ENCODE measurements at regions not wholly inside any gene's neighbourhood (a gene's known extent, or its start where the extent isn't known, plus 50 kb on each side); places are given as distances from the start of the nearest gene placed in this dataset.

DNA sequence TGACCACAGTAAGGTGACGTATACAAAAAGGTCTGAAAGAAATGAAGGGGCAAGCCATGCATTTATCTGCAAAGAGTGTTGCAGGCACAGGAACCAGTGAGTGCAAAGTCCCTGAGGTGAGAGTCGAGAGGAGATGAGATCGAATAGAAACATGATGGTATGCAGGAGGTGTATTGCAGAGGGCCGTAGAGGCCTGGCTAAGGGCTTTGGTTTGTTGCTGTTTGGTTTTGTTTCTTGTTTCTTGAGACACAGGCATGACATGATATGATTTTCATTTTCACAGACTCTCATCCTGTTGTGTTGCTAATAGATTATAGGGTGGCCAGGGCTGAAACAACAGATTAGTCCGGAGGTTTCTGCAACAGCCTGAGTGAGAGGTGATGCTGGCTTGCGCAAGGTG lies 80.4 kb downstream of the HSPH1 start:
- Mint-ChIP-seq H3K36me3 (no peaks in the 10 kb centered on the region), H3K4me3 (no peak overlapping the region), H3K9me3 (no peaks in the 10 kb centered on the region), H3K4me1 (no peaks in the 10 kb centered on the region), H3K27me3 (peaks cover 13 to 21% of the 10 kb centered on the region in 2 donors), H3K27ac (no peak overlapping the region)
- DNase-seq = no peak
- no peak for ATAC-seq (replicated peaks)

DNA sequence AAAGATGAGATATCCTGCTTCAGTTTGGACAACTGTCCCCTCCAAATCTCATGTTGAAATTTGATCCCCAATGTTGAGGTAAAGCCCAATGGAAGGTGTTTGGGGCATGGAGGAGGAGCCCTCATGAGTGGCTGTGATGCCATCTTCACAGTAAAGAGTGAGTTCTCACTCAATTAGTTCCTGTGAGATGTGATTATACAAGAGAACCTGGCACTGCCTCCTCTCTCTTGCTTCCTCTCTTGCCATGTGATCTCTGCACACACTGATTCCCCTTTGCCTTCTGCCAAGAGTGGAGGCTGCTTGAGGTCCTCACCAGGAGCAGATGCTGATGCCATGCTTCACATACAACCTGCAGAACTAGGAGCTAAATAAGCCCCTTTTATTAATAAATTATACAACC lies 86.9 kb downstream of the HSPH1 start:
- Mint-ChIP-seq H3K4me1 (peaks cover 5% of the 10 kb centered on the region in 2 donors), H3K27ac (no peak overlapping the region), H3K4me3 (no peak overlapping the region), H3K36me3 (no peaks in the 10 kb centered on the region), H3K27me3 (peaks cover 10 to 11% of the 10 kb centered on the region in 2 donors), H3K9me3 (no peaks in the 10 kb centered on the region)
- DNase-seq (no peak), ATAC-seq (replicated peaks) (no peak)

DNA sequence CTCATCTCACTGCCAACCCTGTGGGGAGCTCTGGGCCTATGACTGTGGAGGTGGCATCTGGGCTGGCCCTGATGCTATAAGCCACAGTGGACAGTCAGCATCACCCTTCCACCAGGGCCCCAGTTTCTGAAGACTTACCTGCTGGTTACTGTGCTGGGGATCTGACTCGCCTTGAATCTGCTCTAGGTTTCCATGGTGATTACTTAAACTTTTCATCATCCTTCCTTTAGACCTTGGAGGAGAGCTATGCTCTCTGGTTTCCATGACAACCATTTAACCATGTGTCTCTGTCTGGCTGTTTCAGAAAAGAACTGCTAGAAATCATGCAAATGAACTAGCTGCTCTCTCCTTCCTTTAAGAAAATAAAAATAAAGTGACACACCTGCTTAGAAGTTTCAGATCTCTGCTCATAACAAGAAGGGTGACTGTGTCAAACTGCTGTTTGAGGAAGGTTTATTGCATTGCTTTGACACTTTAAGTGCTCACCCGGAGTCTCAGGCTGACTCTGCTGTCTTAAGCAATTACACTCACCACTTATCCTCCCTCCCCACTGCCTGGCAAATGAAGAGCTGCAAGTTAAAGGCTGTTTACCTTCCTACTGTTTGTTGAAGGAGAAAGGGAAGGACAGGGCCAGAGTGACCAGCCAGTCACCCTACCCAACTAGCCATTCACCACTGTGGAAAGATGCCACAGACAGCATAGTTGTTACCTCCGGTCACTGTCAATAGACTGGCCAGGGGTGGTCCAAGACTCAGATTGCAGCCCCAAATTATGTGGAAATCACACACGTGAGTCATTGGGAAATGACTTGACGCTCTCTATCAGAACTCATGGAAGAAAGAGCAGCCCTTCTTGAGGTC lies 87.6 kb downstream of the HSPH1 start:
- DNase-seq = no peak
- no peaks in the 10 kb centered on the region for H3K36me3 Mint-ChIP-seq
- H3K4me1 Mint-ChIP-seq = peaks cover 5% of the 10 kb centered on the region in 2 donors
- H3K4me3 Mint-ChIP-seq = no peak overlapping the region
- ATAC-seq (replicated peaks) = peak; percentile 79 to 88
- H3K27ac Mint-ChIP-seq = no peak overlapping the region
- peaks cover 10 to 11% of the 10 kb centered on the region in 2 donors for H3K27me3 Mint-ChIP-seq
- no peaks in the 10 kb centered on the region for H3K9me3 Mint-ChIP-seq

DNA sequence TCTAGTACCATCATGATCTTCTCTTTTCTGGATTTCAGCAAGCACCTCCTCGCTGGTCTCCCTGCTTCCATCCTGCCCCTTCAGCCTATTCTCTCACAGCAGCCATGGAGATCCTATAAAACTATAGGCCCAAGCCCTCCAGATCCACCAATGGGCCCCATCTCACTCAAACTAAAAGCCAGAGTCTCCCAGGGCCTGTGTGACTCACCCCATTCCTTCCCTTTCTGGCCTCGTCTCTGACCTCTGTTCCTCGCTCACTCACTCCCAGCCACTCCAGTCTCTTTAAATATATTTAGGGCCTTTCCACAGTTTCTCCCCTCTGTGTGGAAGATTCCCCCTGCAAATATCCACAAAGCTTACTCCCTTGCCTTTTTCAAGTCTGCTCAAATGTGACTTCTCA lies 89.7 kb downstream of the HSPH1 start:
- H3K4me1 Mint-ChIP-seq = peaks cover 5% of the 10 kb centered on the region in 2 donors
- H3K9me3 Mint-ChIP-seq = no peaks in the 10 kb centered on the region
- no peaks in the 10 kb centered on the region for H3K36me3 Mint-ChIP-seq
- no peak overlapping the region for H3K4me3 Mint-ChIP-seq
- no peak for DNase-seq
- no peak overlapping the region for H3K27ac Mint-ChIP-seq
- ATAC-seq (replicated peaks) = no peak
- H3K27me3 Mint-ChIP-seq = peaks cover 7 to 11% of the 10 kb centered on the region in 2 donors

DNA sequence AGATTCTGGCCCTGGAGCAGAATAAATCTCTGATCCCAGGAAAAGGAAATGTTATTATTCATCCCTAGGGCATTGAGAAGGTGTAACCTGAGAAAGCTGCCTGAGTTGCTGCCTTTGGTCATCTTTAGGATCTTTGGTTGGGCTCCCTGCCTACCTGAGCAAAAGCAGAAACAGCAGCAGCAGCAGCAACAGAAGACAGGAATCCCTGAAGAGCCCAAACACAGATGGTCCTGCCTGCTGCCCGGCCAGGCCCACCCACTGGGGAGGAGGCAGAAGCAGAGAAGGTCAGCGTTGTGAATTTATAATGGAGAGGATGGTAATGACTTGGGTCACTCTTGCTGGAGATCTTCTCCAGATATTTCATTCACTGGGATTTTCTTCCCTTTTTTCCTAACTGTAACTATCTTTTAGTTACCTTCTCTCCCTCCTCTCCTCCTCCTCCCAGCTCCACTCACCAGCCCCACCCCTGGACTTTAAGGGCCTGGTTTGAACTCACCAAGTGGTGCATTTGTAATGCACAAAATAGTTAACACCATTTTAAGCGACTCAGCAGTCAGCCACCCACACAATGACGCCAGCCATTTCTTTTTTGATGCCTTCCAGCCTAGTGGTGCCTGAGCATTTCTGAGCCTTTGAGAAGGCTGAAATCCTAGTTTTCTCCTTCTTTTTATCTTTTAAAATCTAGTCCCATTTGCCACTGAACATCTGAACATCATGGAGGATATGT lies 91.7 kb downstream of the HSPH1 start:
- no peak overlapping the region for H3K4me3 Mint-ChIP-seq
- DNase-seq (no peak), ATAC-seq (replicated peaks) (no peak)
- peaks cover 0 to 1% of the 10 kb centered on the region in 2 donors for H3K27me3 Mint-ChIP-seq
- no peak overlapping the region for H3K27ac Mint-ChIP-seq
- peaks cover 5% of the 10 kb centered on the region in 2 donors for H3K4me1 Mint-ChIP-seq
- H3K9me3 Mint-ChIP-seq = no peaks in the 10 kb centered on the region
- no peaks in the 10 kb centered on the region for H3K36me3 Mint-ChIP-seq

DNA sequence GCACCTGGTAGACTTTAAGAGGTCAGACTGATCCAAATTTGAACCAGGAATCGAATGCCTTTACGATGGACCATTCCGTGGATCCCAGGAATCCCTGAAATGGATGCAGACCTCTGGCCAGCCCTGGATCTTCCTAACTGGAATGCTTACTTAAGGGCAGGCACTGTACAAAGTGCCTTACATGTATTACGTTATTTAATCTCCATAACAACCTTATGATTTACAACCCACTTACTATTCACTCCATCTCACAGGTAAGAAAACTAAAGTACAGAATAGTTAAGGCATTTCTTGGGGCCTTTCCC lies 93.6 kb downstream of the HSPH1 start:
- no peaks in the 10 kb centered on the region for H3K4me1 Mint-ChIP-seq
- ATAC-seq (replicated peaks) = no peak
- H3K4me3 Mint-ChIP-seq = no peak overlapping the region
- H3K9me3 Mint-ChIP-seq = peaks cover 4% of the 10 kb centered on the region in 2 donors
- H3K27ac Mint-ChIP-seq = no peak overlapping the region
- H3K36me3 Mint-ChIP-seq = peaks cover 0 to 4% of the 10 kb centered on the region in 2 donors
- H3K27me3 Mint-ChIP-seq = peaks cover 13% of the 10 kb centered on the region in 2 donors
- DNase-seq = no peak

DNA sequence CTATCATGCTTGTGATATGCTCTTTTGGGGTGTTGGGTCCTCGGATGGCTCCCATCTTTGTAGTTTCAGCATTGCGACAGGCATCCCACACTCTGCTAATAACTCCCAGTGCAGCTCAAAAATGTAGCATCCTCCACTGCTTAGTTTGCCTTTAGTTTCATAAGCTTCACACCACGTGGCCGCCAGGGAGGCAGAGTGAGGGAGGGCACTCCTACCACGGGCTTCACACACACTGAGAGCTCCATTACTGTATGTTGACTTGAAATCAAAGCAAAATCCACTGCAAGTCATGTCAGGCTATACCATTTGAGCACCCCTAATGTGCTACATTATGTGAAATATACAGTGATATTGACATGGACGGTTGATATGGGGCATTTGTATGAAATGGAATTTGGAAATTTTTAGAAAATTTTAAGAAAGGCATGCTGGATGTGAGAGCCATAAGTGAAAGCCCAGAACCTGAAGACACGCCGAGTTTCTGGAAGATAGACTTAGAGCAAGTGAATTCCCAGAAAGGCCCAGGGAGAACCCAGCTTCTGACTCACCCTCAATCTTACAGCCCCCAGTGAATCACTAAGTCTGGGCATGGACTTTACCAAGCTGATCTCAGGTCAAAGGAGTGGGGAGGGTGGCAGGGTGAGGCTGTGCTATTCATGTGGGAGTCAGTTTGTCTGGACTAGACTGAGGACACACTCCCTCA lies 94.1 kb downstream of the HSPH1 start:
- ATAC-seq (replicated peaks) (no peak), DNase-seq (no peak)
- H3K9me3 Mint-ChIP-seq = peaks cover 4% of the 10 kb centered on the region in 2 donors
- H3K27me3 Mint-ChIP-seq = peaks cover 13% of the 10 kb centered on the region in 2 donors
- no peak overlapping the region for H3K27ac Mint-ChIP-seq
- H3K36me3 Mint-ChIP-seq = peaks cover 0 to 4% of the 10 kb centered on the region in 2 donors
- no peaks in the 10 kb centered on the region for H3K4me1 Mint-ChIP-seq
- H3K4me3 Mint-ChIP-seq = no peak overlapping the region

DNA sequence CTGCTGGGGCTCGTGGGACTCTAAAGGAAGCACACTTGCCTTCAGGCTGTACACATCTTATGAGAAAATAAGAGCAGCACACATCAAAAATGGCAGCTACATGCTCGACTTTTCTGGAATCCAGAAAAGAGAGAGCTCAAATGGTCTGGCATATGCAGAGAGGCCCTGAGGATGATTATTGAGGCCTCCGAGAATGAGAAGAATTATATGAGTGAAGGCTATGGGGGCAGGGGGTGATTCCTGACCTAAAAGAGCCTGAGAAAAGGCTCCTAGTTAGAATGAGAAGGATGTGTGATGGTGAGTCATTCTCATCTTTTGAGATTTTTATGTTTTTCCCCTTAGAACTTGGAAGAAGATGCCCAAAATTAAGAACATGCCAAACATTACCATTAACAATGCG lies 97.1 kb downstream of the HSPH1 start:
- no peak overlapping the region for H3K4me3 Mint-ChIP-seq
- DNase-seq (no peak), ATAC-seq (replicated peaks) (no peak)
- peaks cover 0 to 4% of the 10 kb centered on the region in 2 donors for H3K36me3 Mint-ChIP-seq
- H3K27me3 Mint-ChIP-seq = peaks cover 25 to 31% of the 10 kb centered on the region in 2 donors
- H3K4me1 Mint-ChIP-seq = no peaks in the 10 kb centered on the region
- H3K27ac Mint-ChIP-seq = no peak overlapping the region
- peaks cover 4% of the 10 kb centered on the region in 2 donors for H3K9me3 Mint-ChIP-seq

DNA sequence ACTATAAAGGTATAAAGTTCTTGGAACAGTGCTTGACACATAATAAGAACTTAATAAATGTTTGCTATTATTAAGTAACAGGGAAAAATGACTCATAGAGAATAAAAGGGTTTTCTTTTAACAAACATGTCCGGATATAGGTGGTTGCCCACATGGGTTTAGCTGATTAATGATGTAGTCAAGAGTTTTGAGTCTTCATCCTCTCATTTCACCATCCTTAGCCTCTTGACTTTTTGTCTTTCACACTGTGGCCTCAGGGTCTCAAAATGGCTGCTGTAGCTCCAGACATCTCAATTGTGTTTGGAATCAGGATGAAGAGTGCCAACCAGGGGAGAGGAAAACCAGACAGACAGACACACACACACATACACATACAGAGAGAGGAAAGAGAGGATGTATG lies 97.9 kb downstream of the HSPH1 start:
- H3K27ac Mint-ChIP-seq = no peak overlapping the region
- no peak for ATAC-seq (replicated peaks)

DNA sequence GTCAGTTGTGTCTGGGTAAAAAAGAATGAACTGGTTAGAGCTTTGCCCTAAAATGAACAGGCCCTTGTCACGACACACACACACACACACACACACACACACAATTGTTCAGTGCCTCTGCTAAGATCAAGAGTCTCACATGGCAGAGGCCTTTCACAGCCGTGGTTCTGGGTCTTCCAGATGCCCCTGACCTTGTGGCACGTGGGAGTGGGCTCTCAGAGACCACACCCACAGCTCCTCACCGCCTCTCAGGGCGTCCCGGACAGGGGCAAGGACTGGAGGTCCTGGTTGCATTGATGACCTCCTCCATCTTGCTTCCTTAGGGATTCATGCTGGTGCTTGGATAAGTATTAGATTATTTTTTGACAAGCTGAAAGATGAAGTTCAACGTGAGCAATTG lies 101.0 kb downstream of the HSPH1 start:
- Mint-ChIP-seq H3K36me3 (peaks cover 0 to 4% of the 10 kb centered on the region in 2 donors), H3K4me3 (no peak overlapping the region), H3K27me3 (peaks cover 25 to 31% of the 10 kb centered on the region in 2 donors), H3K27ac (no peak overlapping the region), H3K4me1 (no peaks in the 10 kb centered on the region), H3K9me3 (peaks cover 4% of the 10 kb centered on the region in 2 donors)
- no peak for DNase-seq
- ATAC-seq (replicated peaks) = no peak

More for the DNA sequence above, 97.9 kb downstream of the HSPH1 start:
- DNase-seq = no peak
- H3K27me3 Mint-ChIP-seq = peaks cover 25 to 31% of the 10 kb centered on the region in 2 donors
- no peak overlapping the region for H3K4me3 Mint-ChIP-seq
- H3K9me3 Mint-ChIP-seq = peaks cover 4% of the 10 kb centered on the region in 2 donors
- H3K4me1 Mint-ChIP-seq = no peaks in the 10 kb centered on the region
- peaks cover 0 to 4% of the 10 kb centered on the region in 2 donors for H3K36me3 Mint-ChIP-seq

DNA sequence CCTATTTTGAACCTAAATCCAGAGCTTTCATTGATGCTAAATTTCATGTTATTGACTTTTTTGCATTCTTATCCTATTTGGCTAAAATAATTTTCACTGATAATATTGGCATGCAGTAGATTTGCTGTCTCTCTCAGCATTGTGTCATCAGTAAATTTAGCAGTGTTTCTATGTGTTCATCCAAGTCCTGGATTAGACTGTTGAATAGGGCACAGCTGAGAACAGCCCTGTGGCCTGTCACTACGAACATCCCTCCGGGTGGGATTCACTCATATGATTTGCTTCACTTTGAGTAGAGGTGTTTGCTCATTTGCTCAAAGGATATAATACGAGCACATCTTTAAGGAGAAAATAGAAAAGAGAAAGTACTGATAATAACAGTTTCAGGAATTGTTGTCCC lies 101.5 kb downstream of the HSPH1 start:
- Mint-ChIP-seq H3K9me3 (peaks cover 4% of the 10 kb centered on the region in 2 donors), H3K27ac (no peak overlapping the region), H3K4me3 (no peak overlapping the region), H3K36me3 (peaks cover 0 to 4% of the 10 kb centered on the region in 2 donors), H3K27me3 (peaks cover 25 to 31% of the 10 kb centered on the region in 2 donors), H3K4me1 (no peaks in the 10 kb centered on the region)
- no peak for ATAC-seq (replicated peaks)
- no peak for DNase-seq

DNA sequence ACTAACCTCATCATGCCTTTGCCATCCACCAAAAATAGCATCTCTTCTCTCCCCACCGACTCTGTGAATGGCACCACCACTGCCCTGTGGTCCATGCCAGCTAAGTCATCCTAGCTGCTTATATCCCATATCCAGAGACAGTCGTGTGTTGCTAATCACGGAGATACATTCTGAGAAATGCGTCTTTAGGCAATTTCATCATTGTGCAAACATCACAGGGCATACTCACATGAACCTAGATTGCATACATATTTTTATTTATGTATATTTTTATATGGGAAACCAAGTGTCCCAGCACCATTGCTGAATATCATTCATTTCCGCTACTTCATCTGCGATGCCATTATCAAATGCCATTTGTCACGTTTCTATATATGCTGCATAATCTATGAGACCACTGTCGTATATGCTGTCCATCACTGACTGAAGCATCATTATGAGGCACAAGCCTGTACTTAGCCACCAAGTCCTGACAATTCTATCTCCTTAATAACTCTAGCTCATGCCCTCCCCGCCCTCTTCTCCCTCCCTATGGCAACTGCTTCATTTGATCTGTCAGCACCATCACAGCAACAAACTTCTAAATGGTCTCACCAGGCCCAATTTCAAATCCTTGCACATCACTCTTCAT lies 104.2 kb downstream of the HSPH1 start:
- Mint-ChIP-seq H3K9me3 (no peaks in the 10 kb centered on the region), H3K27me3 (peaks cover 12 to 17% of the 10 kb centered on the region in 2 donors), H3K4me3 (no peak overlapping the region), H3K36me3 (no peaks in the 10 kb centered on the region), H3K4me1 (no peaks in the 10 kb centered on the region), H3K27ac (no peak overlapping the region)
- ATAC-seq (replicated peaks) = no peak
- DNase-seq = no peak

DNA sequence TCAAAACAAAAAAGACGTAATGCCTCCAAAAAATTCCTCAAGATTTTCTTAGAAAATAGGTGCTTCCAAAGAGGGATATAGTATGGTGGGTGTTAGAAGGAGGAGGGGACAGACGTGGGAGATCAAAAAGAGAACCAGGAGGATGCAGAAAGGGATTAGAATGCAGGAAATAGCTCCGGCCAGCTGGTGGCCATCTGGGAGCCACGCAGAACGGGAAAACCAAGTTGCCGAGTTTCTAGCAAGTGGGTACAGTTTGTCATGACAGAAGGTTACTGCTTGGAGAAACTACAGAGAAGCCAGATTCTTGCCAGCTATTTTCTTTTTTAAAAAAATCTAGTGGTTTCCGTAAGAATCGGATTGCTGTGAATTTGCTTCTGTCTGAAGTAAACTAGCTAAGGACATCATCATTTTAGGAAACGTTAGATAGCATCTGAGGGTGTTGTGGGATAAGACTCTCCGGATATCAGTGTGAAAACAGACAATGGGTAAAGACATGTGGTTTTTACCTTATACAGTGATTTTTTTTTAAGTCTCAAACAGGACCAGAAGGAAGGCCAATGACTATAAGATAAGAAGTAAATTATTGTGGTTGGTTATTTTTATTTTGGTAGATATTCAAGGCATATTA lies 104.9 kb downstream of the HSPH1 start:
- no peak overlapping the region for H3K27ac Mint-ChIP-seq
- no peak for ATAC-seq (replicated peaks)
- H3K27me3 Mint-ChIP-seq = peaks cover 16 to 20% of the 10 kb centered on the region in 2 donors
- H3K9me3 Mint-ChIP-seq = no peaks in the 10 kb centered on the region
- H3K4me3 Mint-ChIP-seq = no peak overlapping the region
- no peak for DNase-seq
- H3K36me3 Mint-ChIP-seq = no peaks in the 10 kb centered on the region
- peaks cover 2% of the 10 kb centered on the region in 2 donors for H3K4me1 Mint-ChIP-seq

DNA sequence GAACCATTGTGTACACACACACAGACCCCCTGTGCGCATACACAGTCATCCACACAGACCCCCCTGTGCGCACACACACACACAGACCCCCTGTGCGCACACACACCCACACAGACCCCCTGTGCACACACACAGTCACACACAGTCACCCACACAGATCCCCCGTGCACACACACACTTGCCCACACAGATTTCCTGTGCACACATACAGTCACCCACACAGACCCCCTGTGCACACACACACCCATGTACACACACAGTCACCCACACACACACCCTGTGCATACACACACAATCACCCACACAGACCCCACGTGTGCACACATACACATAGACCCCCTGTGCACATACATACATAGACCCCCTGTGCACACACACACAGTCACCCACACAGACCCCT lies 106.1 kb downstream of the HSPH1 start:
- no peaks in the 10 kb centered on the region for H3K36me3 Mint-ChIP-seq
- H3K9me3 Mint-ChIP-seq = no peaks in the 10 kb centered on the region
- peaks cover 11 to 13% of the 10 kb centered on the region in 2 donors for H3K4me1 Mint-ChIP-seq
- H3K27ac Mint-ChIP-seq = no peak overlapping the region
- DNase-seq = no peak
- no peak overlapping the region for H3K4me3 Mint-ChIP-seq
- no peak for ATAC-seq (replicated peaks)
- H3K27me3 Mint-ChIP-seq = peaks cover 18 to 19% of the 10 kb centered on the region in 2 donors
